HG02678 (cell line): ENCODE measurements at regions not wholly inside any gene's neighbourhood (a gene's known extent, or its start where the extent isn't known, plus 50 kb on each side); places are given as distances from the start of the nearest gene placed in this dataset.

Experiments
- ATAC-seq: cut with Tn5 transposase; IDR thresholded peaks from one replicate; pipeline ENCODE4 v1.9.1; 2021; ENCODE audit warnings: mild to moderate bottlenecking, moderate library complexity; ENCODE audit not compliant: unreplicated experiment

DNA sequence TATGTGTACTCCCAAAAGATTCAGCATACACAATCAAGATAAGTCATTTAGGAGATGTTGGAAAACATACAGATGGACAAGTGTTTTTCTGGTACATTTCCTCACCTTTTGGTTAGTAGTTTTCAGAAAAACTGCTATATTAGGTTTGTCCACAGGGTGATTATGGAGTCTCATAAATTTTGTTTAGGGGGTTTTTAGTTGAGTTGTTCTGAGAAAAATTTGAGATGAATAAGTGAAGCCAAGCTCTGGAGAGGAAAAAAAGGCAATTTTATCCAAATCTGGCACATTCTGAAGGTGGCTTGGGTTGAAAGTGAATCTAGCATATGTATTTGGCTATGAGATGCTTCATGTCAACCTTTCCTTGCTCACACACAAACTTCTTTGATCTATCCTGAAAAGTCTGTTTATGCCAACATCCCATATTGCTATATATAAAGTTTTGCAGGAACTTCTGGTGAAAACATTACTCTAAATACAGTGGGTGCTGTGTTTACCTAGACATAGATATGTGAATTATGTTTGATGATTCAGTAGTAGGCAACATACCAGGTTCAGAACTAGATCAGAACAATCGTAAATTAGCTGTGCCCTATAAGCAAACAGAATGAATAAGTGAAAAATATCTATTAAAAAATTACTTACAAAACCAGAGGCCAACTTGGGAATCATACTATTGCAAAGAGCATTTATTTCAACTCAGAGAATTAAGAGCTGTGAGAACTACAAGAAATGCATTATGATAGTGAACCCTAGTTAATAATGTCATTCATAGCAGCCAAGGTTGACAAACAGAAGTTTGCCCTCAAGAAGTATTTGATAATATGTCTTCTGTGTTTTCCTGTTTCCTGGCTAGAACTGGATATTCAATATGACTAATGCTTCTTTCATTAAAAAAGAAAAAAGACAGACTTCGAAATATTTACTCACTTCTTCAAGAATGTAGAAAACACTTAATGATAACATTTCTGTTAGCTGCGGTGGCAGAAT is 552.0 kb downstream of the IRS1 start:
- no peak for ATAC-seq

DNA sequence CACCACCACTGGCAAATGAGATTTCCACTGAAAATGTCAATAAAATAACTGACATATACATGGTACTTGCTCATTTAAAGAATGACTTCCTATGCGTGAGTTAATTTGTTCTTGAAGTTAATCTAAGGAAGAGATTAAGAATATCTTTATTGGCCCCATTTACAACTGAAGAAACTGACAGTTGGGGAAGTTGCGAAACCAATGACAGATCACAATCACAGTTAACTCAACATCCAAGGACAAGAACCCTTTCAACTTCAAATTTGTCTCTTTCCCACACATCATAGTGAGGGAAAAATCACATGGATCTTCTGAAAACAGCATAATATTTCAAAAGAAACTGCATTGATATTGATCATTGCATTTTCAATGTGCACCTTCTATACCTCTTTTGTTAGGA is 565.4 kb downstream of the IRS1 start:
- no peak for ATAC-seq

DNA sequence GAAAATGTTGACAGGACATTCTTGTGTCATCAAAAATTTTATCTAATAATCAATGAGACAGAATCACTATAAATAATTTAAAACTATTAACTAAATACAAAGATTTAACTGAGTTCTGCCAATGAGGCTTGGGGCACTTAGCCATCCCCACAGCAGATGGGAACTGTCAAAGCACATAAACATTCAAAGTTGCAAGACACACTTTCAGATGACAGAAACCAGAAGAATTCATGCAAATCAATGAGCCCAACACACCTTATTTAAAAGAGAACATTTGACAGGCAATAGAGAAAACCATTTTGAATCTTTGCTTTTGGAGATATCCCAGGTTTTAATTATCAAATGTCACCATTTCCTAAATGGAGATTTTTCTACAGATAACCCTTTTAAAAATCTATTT is 566.2 kb downstream of the IRS1 start:
- ATAC-seq: no peak

DNA sequence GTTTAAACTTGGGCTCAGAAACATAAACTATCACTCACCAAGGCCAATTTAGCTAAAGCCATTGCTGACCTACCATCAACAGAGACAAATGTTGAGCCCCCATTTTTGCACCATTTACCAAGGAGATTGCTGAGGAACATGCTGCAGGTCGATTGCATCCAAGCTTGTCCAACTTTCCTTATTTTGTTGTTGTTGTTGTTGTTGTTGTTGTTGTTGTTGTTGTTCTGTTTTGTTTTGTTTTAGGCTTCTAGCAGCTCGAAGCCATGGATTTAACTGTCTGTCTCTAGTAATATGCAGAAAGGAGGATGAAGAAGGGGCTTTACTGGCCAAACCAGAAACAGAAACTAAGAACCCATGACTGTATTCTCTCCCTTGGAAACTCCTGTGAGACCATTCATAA is 571.5 kb downstream of the IRS1 start:
- ATAC-seq: no peak

DNA sequence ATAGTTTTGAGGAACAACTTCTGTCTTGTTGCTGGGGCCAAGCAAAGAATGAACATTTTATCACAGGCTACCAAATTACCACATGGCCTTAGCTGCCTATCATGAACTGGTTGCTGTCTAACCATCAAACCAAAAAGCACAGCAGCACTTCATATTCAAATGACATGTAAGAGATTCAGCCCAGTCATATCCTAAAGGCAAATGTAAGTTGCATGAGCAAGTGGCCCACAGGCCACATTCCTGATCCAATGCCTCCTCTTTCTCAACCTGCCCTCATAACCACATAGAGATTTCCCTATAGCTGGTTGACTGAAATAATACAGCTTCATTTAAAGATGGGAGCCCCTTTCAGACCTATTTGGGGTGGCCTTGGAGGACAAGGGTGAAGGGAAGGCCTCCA is 572.3 kb downstream of the IRS1 start:
- no peak for ATAC-seq

DNA sequence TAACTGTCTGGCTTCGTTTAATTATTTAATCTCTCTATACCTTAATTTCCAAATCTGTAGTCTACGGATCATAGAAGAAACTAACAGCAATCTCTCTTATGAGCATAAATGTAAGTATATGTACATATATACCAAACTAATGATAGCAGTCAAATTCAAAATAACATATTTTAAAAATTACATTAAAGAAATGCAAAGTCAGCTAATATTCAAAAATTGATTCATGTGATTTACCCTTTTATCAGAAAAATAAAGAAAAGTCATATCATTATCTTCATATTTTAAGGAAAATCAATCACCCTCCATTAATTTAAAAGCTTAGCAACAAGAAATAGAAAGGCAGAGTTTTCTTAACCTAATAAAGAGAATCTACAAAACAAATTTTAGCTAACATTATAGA is 575.9 kb downstream of the IRS1 start:
- no peak for ATAC-seq

DNA sequence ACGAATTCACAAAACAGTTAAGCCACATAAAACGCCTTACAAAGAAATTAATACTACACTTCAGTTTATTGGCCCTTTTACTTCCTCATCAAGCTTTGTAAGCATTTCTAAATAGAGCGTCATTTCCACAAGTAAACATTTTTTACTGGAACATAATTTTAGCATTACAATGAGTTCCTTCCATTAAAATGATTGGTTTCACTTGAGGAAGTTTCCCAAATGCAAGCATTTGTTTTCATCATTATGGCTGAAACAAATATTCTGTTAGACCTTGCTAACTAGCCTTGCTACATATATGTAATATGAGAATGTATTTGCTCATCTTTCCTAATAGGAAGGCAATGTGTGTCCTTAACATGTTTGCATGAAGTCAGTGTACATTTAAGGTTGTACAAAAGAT is 579.1 kb downstream of the IRS1 start:
- no peak for ATAC-seq

DNA sequence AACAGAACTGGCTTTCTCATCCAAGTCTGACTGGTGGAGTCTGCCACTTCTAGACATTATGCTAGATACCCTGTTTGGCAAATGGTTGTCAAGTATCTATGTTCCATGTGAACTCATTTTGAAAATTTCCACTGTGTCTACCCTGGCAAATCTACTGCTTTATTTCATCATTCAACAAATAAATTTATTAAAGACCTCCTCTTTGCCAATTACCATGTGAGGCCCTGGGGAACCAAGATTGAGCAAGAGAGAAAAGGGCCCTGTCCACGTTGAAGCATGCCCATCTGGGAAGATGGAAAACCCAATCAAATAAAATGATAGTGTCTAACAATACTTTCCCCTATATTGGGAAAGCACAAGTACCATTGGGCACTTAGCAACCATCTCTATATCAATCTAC is 582.4 kb downstream of the IRS1 start:
- no peak for ATAC-seq

DNA sequence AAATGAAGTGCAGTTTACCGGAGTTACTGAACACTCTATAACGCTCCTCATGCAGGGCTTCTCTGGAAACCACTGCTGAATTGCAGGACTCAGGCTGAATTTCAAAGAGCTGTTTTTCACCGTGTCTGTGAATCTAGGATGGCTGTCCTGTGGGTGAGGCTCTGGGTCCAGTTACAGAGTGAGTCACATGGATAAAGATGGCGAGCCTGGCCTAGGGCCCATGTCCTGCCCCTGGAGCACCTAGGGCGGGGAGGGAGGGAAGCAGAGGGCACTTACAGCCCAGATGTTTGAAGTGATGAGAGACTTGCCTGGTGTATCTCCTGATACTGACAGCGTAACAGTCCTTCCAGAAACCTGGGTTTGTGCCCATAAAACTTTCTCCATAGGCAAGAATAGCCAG is 583.0 kb downstream of the IRS1 start:
- ATAC-seq: no peak

DNA sequence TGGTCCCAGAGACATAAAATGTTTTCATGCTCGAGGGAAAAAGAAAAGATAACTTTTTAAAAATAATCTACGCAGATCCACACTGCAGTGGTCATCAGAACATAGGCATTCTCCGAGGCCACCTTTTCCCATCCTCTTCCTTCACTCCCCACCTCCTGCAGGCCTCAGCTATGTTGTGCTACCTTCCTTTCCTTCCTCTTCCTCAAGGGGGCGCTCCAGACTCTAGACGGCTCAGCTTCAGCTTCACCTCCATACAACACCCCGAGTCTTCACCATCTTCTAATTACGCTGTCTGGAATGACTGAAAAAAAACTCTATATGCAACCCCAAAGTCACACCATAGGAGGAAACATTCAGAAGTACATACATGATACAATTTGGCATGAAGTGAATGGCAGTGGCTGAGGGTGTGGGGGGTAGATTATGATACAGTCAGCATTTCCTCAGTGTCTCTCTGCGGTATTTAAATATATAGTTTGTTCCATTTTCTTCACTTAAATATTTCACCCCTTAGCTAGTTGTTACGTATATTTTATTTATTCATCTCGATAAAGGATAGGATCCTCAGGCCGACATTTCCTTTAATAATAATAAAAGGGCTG is 583.6 kb downstream of the IRS1 start:
- ATAC-seq: peak; percentile 84

DNA sequence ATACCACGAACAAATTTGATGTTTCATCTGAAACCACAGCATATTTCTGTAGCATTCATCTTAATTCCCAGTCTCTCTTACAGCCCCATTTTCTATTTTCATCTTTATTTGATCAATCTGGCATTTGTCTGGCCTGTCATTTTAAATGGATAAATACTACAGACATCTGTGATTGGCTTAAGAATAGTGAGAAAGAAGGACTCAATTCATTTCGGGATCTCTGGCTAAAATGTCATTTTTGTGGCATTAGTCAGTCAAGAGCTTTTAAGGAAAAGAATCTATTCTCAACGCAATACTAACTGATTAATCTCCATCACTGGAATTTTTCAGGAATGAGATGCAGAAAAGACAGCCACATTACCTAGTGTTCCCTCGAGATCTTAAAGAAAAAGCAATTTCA is 585.9 kb downstream of the IRS1 start:
- ATAC-seq: no peak

DNA sequence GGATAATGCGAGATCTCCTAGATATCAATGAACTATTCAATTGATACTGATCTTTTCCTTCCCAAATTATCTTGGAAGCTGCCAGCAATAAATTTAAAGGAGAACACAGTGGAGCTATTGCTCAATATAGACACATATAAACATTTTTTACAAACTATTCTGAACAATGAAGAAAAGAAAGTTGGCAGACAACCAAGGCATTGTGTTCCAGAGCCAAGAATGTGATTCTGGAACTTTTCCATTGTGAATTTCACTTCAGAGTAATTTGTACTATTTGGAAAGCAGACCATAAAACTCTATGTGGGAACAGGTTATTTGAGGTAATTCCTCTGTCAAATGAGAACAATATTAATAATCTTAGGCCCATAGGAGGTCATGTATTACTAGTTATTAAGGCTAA is 588.2 kb downstream of the IRS1 start:
- ATAC-seq: no peak

DNA sequence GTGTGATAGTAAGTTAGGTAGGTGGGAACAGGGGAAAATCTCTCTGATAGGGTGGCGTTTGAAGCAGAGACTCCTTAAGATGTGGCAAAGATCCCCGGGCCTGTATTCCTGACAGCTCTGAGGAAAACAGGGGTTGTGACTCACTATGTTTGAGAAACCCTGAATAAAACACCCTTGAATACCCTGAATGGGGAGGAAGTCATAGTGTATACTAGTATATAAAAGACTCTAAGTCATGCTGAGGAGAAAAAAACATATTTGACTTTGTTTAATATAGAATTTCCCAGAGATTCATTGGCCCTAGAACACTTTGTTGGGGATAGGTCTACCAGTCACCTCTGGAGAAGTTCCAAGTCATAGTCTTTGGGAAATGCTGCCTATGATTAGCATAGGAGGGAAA is 590.9 kb downstream of the IRS1 start:
- ATAC-seq: no peak

DNA sequence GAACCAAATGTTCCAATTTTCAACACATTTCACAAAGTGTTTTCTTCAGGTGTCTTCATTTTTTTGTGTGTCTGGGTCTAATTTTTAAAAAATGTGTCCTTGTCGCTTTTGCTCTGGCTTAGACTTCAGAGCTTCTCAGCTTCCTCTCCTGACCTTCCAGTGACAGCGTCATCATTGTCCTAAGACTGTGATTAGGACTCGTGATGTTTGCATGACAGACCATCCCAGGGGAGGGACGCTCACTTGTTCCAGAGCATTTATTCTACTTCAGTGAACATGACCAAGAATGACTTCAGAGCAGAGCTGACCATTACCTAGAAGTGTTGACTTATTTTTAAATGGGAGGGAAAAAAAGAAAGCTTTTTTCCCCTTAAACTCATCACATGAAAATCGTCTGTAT is 591.9 kb downstream of the IRS1 start:
- ATAC-seq: no peak

DNA sequence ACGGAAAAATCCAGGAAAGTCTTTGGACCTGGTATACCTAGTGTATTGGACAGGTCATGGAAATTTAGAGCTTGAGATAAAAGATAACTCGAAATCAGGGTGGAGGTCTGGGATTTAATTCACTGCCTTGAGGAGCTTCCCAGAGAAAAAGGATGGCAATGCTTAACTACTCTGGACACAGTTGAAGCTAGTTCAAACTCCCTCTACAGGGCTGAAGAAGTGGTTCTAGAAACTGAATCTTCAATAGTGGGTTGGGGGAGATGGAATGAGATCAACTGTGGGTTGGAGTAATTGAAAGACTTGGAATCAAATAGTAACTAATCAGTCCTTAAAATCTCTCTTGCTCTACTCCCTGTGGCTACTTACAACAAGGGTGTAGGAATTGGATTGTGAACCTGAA is 600.1 kb downstream of the IRS1 start:
- no peak for ATAC-seq

DNA sequence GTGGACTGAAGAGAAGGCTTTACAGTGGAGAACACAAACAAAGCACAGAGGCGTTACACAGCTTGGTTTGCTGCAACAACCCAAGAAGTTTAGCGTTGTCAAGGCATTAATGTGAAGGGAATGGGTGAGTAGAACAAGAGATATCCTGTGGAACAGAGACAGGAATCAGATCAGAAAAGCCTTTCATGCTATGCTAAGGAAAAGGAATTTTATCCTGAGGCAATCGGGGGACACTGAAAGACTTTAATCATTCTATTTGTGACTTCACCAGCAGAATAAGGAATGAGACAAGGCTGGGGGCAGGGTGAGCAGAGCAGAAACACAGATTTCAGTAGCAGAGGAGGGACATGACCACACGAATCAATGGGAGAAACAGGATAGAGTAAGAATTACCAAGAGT is 600.7 kb downstream of the IRS1 start:
- no peak for ATAC-seq

DNA sequence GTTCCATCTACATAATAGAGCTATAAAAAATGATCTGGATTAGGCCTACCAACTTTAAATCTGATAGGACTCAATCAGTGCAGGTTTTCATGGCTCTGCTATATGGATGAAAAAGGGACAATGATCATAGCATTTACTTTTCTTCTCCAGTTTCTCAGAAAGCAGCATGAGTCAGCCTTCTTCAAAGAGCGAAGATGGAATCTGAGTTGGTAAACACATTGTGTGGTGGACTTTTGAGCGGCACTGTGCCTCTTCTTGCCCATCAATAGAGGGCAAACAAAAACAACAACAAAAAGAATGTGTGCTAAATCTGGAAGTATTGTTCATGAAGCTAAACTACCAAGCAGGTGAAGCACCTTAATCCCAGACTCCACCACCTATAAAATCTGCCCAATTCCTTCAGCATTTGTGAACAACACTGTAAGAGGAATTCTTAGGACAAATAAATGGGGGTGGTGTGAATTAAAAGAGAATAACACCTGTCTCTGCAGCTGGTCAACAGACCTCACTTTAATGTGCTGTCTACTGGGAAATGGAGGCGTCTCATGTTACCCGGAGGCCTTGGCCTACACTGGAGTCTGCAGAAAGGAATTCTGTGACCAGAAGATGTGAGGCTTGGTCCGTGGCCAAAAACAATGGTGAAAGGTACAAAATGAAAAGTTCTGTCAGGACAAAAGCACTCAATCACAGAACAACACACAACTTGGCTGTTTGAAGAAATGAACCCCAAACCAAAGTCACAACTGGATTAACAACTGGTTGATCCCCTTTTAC is 609.0 kb downstream of the IRS1 start:
- ATAC-seq: no peak

DNA sequence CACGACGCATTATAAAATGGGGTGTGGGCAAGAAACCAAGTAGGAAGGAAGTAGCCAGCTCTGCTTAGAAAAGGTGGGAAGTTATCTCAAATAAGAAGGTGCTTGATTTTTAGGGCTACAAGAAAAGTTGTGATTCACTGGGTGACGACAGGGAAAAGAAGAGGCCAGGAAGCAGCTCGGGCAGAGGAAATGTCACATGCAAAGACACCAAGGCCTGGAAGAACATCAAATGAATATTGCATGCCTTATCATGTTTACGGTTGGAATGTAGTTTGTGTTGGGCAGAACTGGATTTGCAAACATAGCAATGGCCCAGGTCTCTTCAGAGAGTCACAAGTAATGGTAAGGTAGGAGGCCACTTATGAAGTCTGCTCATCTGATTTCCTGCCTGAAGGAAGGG is 610.6 kb downstream of the IRS1 start:
- ATAC-seq: no peak

DNA sequence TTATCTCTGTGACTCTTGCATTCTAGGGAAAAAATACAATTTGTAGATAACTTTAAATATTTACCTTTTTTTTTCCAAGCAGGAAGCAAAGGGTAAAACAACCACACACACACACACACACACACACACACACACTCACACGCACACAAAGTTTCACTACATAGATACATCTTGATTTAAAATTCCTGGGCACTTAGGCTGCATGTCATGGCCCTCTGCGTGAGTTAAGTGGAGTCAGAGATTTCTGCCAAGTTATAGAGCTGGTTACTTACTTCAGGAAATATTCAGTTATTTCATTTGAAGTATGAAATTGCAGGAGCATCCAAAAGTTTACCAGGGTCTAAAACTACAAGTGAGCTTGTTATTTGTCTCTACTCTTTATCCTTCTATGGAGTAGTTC is 612.0 kb downstream of the IRS1 start:
- ATAC-seq: no peak

DNA sequence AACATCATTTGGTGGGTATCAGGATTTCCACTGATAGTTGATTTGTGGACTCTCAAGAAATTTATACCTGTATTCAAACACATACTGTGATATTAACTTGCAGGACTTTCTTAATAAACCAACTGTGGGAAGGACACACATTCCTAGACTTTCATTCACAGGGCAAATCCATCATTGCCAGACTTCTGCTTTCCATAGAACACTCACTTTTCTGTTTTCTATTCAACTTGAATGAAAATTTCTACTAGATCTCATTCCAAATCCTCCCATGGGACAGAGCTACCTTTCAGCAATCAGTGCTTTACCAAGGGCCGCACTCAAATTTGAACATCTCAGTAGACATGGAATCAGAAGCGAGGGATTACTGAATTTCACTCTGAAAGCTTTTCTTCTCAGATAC is 612.5 kb downstream of the IRS1 start:
- no peak for ATAC-seq

DNA sequence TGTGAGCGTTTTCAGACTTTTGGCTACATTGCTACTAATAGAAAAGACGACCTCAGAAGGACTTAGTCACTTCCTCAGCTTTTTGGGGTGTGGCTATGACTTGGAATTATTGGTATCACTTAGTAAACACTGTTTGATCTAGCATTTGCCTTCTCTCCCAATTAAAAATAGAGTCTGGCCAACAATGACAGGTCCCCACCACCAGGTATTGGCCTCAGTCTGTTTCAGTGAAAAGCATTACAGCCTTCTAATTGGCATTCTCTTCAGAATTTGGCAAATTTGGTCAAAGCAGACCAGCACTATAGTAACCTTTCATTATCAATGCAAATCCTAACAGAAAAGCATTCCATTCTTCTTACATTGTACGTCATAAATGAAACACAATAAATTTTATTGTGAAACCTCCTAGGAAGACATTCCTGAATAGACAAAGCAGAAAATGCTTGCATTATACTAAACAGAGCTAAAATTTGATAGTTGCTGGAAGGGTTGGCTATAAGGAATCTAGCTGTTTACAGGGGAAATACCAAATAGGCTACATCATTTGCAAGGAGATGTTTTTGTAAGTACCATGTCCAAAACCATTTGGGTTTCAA is 613.9 kb downstream of the IRS1 start:
- ATAC-seq: no peak
